ENCODE measurements at regions not wholly inside any gene's neighbourhood (a gene's known extent, or its start where the extent isn't known, plus 50 kb on each side); places are given as distances from the start of the nearest gene placed in this dataset.

- no peak for TF ChIP-seq CTCF (IDR thresholded peaks at IDR 0.05 in 2 of 3, conservative IDR thresholded peaks at IDR 0.05 in 1 of 3; ENCODE audit: control insufficient read depth in 2 of 3, extremely low read depth in 1 of 3, insufficient read depth in 1 of 3, low read depth in 3 of 3, low read length in 3 of 3)
- no peak for TF ChIP-seq SMAD1 (IDR thresholded peaks at IDR 0.05; ENCODE audit: low read depth, partially characterized antibody)
- no peak for TF ChIP-seq ZBTB11 (CRISPR knock-in tag; IDR thresholded peaks at IDR 0.05)
- no peak for TF ChIP-seq EGR1 (IDR thresholded peaks at IDR 0.05; ENCODE audit: borderline replicate concordance in 1 of 2, low read depth in 2 of 2, low read length in 2 of 2)
- TF ChIP-seq RAD51 (IDR thresholded peaks at IDR 0.05) = no peak
- no peak for TF ChIP-seq FOXK2 (IDR thresholded peaks at IDR 0.05)
- TF ChIP-seq JUND (IDR thresholded peaks at IDR 0.05; ENCODE audit: low read depth, low read length) = no peak
- no peak for TF ChIP-seq E2F8 (IDR thresholded peaks at IDR 0.05; ENCODE audit: low read depth, partially characterized antibody)
- no peak for TF ChIP-seq POLR2A (IDR thresholded peaks at IDR 0.05; ENCODE audit: low read depth, low read length)
- no peak for TF ChIP-seq EZH2 (IDR thresholded peaks at IDR 0.05; ENCODE audit: borderline replicate concordance, control insufficient read depth, low read depth, low read length)
These were observed 833.1 kb downstream of the FLRT2 start for GRCh38 chr14:86363047-86363446.
